ENCODE measurements at regions not wholly inside any gene's neighbourhood (a gene's known extent, or its start where the extent isn't known, plus 50 kb on each side); places are given as distances from the start of the nearest gene placed in this dataset.

GRCh38 chr2:126558029-126558428, 97.9 kb upstream of the GYPC start:
- DNase-seq = no peak
- Histone ChIP-seq H3K4me2 (ENCODE audit: low read depth, low read length) (no peak overlapping the region), H2BK120ac (ENCODE audit: low read depth, low read length) (no peak overlapping the region), H3K56ac (ENCODE audit: extremely low read depth, insufficient read depth, low read length) (no peak overlapping the region), H3K4me3 (ENCODE audit: insufficient read depth, low read depth, low read length) (no peak overlapping the region), H3K4ac (ENCODE audit: low read depth, low read length) (no peak overlapping the region), H4K91ac (ENCODE audit: insufficient read depth, low read depth, low read length) (no peak overlapping the region), H3K27me3 (ENCODE audit: control insufficient read depth, insufficient read depth, low read length) (no peaks in the 10 kb centered on the region), H3K9me1 (ENCODE audit: insufficient read depth, low read length) (no peaks in the 10 kb centered on the region), H2AK9ac (replicated peaks; ENCODE audit: low read depth, low read length, poor library complexity) (no peak overlapping the region), H3K9ac (ENCODE audit: low read depth, low read length) (no peak overlapping the region), H4K5ac (ENCODE audit: low read depth, low read length) (no peak overlapping the region), H4K8ac (ENCODE audit: low read depth in 2 of 2, low read length in 2 of 2) (no peak overlapping the region), H3K18ac (ENCODE audit: low read depth, low read length) (no peak overlapping the region), H3K23ac (ENCODE audit: low read depth, low read length) (no peak overlapping the region), H2AK5ac (ENCODE audit: low read depth, low read length) (no peak overlapping the region), H3K36me3 (ENCODE audit: control insufficient read depth, insufficient read depth, low read length) (no peaks in the 10 kb centered on the region), H3K79me1 (ENCODE audit: low read depth in 1 of 2, low read length in 2 of 2) (no peaks in the 10 kb centered on the region), H4K20me1 (ENCODE audit: insufficient read depth, low read length) (no peaks in the 10 kb centered on the region), H2AFZ (replicated peaks; ENCODE audit: low read length, poor library complexity) (no peak overlapping the region), H3K27ac (ENCODE audit: insufficient read depth, low read length) (no peak overlapping the region), H3K14ac (replicated peaks; ENCODE audit: low read depth, low read length) (no peak overlapping the region), H3K4me1 (ENCODE audit: control insufficient read depth, insufficient read depth, low read length) (no peaks in the 10 kb centered on the region), H2BK20ac (ENCODE audit: low read depth, low read length) (no peak overlapping the region), H3K9me3 (ENCODE audit: control insufficient read depth, insufficient read depth, low read length) (no peaks in the 10 kb centered on the region), H2BK15ac (ENCODE audit: low read depth, low read length) (no peak overlapping the region), H2BK5ac (ENCODE audit: low read depth, low read length, poor library complexity, severe bottlenecking) (no peak overlapping the region)
- dilution Hi-C loops (cut with HindIII; ENCODE audit: low sequenced_read_pairs, unreplicated experiment) = no loop called here
- no TSS peak for BruUV-seq (replicated peaks)
- POLR2A ChIA-PET (ENCODE audit: unreplicated experiment) = no interaction called here
- TF ChIP-seq FOS (IDR thresholded peaks at IDR 0.05; ENCODE audit: low read depth, low read length) (no peak), MXI1 (IDR thresholded peaks at IDR 0.05; ENCODE audit: borderline replicate concordance, low read depth, low read length) (no peak), RFX5 (IDR thresholded peaks at IDR 0.05; ENCODE audit: low read depth, low read length) (no peak), NFE2L2 (IDR thresholded peaks at IDR 0.05; ENCODE audit: low read depth, low read length) (no peak), BHLHE40 (IDR thresholded peaks at IDR 0.05; ENCODE audit: low read depth, low read length) (no peak), SMC3 (IDR thresholded peaks at IDR 0.05; ENCODE audit: low read depth, low read length) (no peak), CHD1 (IDR thresholded peaks at IDR 0.05; ENCODE audit: low read depth, low read length) (no peak), USF2 (IDR thresholded peaks at IDR 0.05; ENCODE audit: low read depth, low read length) (no peak), ELK1 (IDR thresholded peaks at IDR 0.05; ENCODE audit: borderline replicate concordance, low read depth, low read length) (no peak), RAD21 (IDR thresholded peaks at IDR 0.05; ENCODE audit: low read length) (no peak), CEBPB (IDR thresholded peaks at IDR 0.05; ENCODE audit: low read depth, low read length) (no peak), MAZ (IDR thresholded peaks at IDR 0.05; ENCODE audit: borderline replicate concordance, low read depth, low read length) (no peak), RCOR1 (IDR thresholded peaks at IDR 0.05; ENCODE audit: insufficient replicate concordance, low read length) (no peak), CTCF (conservative IDR thresholded peaks at IDR 0.05; ENCODE audit: low read depth, low read length) (no peak), MAFK (IDR thresholded peaks at IDR 0.05; ENCODE audit: low read depth, low read length) (no peak), POLR2A (IDR thresholded peaks at IDR 0.05; ENCODE audit: low read depth, low read length) (no peak)
- intact Hi-C loops (cut with micrococcal nuclease) = no loop called here
- in situ Hi-C loops (cut with MboI; ENCODE audit: low sequenced_read_pairs) = no loop called here
- 82% methylated on average over 7 of the region's 11 CpGs; no CpG with 5 or more reads in 1 of the 2 experiments for WGBS, 2 experiments (ENCODE audit: extremely low coverage in 2 of 2, insufficient read length in 1 of 2)
- ATAC-seq (ENCODE audit: low read depth) = no peak
- CTCF ChIA-PET = no interaction called here

Data from IMR-90 (cell line).